Endothelial cell of umbilical vein (primary cell): ENCODE measurements at regions not wholly inside any gene's neighbourhood (a gene's known extent, or its start where the extent isn't known, plus 50 kb on each side); places are given as distances from the start of the nearest gene placed in this dataset.

Source experiments
- BruUV-seq: library from RNA; stranded (reverse); fragments of 400-500 nt; replicated peaks from 2 replicates; lab custom pipeline; 2021; lab: Mats Ljungman, UMichigan
- CTCF ChIA-PET: fragments of 300-600, 350-600 bp; sonication (Branson Sonifier 250); formaldehyde crosslinking; loops from one replicate; lab custom pipeline; 2021; ENCODE audit warnings: antibody characterized with exemption, inconsistent platforms; lab: Charles Lee
- POLR2A ChIA-PET: fragments of 300-600, 350-600 bp; sonication (Branson Sonifier 250); formaldehyde crosslinking; loops from one replicate; lab custom pipeline; 2021; ENCODE audit warnings: antibody characterized with exemption, inconsistent platforms; lab: Charles Lee
- DNase-seq: peaks from one replicate; pipeline ENCODE4 v3.0.0-alpha.2; 2011; ENCODE audit warnings: low read depth, low spot score
- FAIRE-seq: peaks from 2 replicates; lab custom pipeline; 2011; peaks lifted over from hg19 to GRCh38; lab: Jason Lieb, UNC
- H2AFZ ChIP-seq: 2 replicates; pipeline ENCODE4 v1.6.0; 2012; ENCODE audit warnings: low read depth, low read length, control low read depth, inconsistent platforms
- H3K27ac ChIP-seq: 2 replicates; pipeline ENCODE4 v1.5.1; 2011; ENCODE audit warnings: low read depth, mild to moderate bottlenecking, control low read depth, low read length, moderate library complexity; ENCODE audit not compliant: insufficient read depth
- H3K27me3 ChIP-seq, 2 experiments: 2 replicates each; pipeline versions ENCODE4 v1.6.0 to v1.6.1; 2011; ENCODE audit warnings: low read length in 2 of 2, mixed read lengths in 1 of 2; ENCODE audit not compliant: control insufficient read depth in 2 of 2, insufficient read depth in 2 of 2
- H3K36me3 ChIP-seq, 2 experiments: 2 replicates in 1 of 2; 3 replicates in 1 of 2; pipeline ENCODE4 v1.5.1; 2011; ENCODE audit warnings: low read length in 2 of 2, mild to moderate bottlenecking in 1 of 2, moderate library complexity in 1 of 2; ENCODE audit not compliant: control insufficient read depth in 2 of 2, insufficient read depth in 2 of 2; ENCODE audit errors: extremely low read depth in 1 of 2
- H3K4me1 ChIP-seq: 3 replicates; pipeline ENCODE4 v1.5.1; 2011; ENCODE audit warnings: mild to moderate bottlenecking, low read length; ENCODE audit not compliant: control insufficient read depth, insufficient read depth; ENCODE audit errors: extremely low read depth
- H3K4me2 ChIP-seq: 2 replicates; pipeline ENCODE4 v1.6.1; 2011; ENCODE audit warnings: low read length, control low read depth, mixed read lengths; ENCODE audit not compliant: insufficient read depth
- H3K4me3 ChIP-seq, 3 experiments: fragments of 200-600 bp in 1 of 3; sonication (generic), shearing (Covaris generic) in 1 of 3; replicated peaks in 1 of 3; 2 replicates each; pipeline ENCODE4 v1.5.1; 2011 to 2016; ENCODE audit warnings: control low read depth in 3 of 3, low read length in 3 of 3, mild to moderate bottlenecking in 2 of 3, inconsistent platforms in 1 of 3, low read depth in 1 of 3, moderate library complexity in 1 of 3; ENCODE audit not compliant: insufficient read depth in 1 of 3
- H3K79me2 ChIP-seq: 2 replicates; pipeline ENCODE4 v1.6.0; 2012; ENCODE audit warnings: low read length, inconsistent platforms; ENCODE audit not compliant: control insufficient read depth, insufficient read depth
- H3K9ac ChIP-seq: replicated peaks from 2 replicates; pipeline ENCODE3; 2011; ENCODE audit warnings: low read length, control low read depth; ENCODE audit not compliant: insufficient read depth; ENCODE audit errors: extremely low read depth
- H3K9me1 ChIP-seq: replicated peaks from 3 replicates; pipeline ENCODE4 v1.6.0; 2011; ENCODE audit warnings: mild to moderate bottlenecking, low read length; ENCODE audit not compliant: control insufficient read depth, insufficient read depth; ENCODE audit errors: extremely low read depth
- H3K9me3 ChIP-seq: replicated peaks from 2 replicates; pipeline ENCODE4 v1.5.1; 2012; ENCODE audit warnings: low read length, inconsistent platforms; ENCODE audit not compliant: control insufficient read depth, insufficient read depth
- H4K20me1 ChIP-seq: replicated peaks from 2 replicates; pipeline ENCODE3; 2011; ENCODE audit warnings: mild to moderate bottlenecking, low read length; ENCODE audit not compliant: control insufficient read depth, insufficient read depth; ENCODE audit errors: extremely low read depth
- CTCF ChIP-seq, 2 donors: IDR thresholded peaks; 1 replicate in 1 of 2; 2 replicates in 1 of 2; pipeline ENCODE4 v1.5.1; 2011; ENCODE audit warnings: low read length in 2 of 2, mild to moderate bottlenecking in 2 of 2, moderate library complexity in 2 of 2, control low read depth in 1 of 2, inconsistent platforms in 1 of 2, low read depth in 1 of 2; ENCODE audit not compliant: insufficient read depth in 1 of 2; ENCODE audit errors: extremely low read depth in 1 of 2
- EZH2 ChIP-seq: IDR thresholded peaks from 2 replicates; pipeline ENCODE4 v1.6.1; 2012; ENCODE audit warnings: borderline replicate concordance, low read depth, mild to moderate bottlenecking, moderate library complexity, low read length, inconsistent platforms; ENCODE audit not compliant: severe bottlenecking
- FOS ChIP-seq: IDR thresholded peaks from 2 replicates; pipeline ENCODE4 v1.6.1; 2011; ENCODE audit warnings: mild to moderate bottlenecking, low read length, moderate library complexity, borderline replicate concordance; ENCODE audit not compliant: insufficient read depth
- GATA2 ChIP-seq: IDR thresholded peaks from 2 replicates; pipeline ENCODE4 v1.7.0; 2011; ENCODE audit warnings: low read depth, mild to moderate bottlenecking, moderate library complexity, mixed read lengths, low read length; ENCODE audit not compliant: insufficient read length, insufficient read depth
- JUN ChIP-seq: IDR thresholded peaks from 2 replicates; pipeline ENCODE4 v1.6.1; 2011; ENCODE audit warnings: borderline replicate concordance, low read depth; ENCODE audit not compliant: insufficient read length, insufficient read depth
- MYC ChIP-seq: IDR thresholded peaks from one replicate; pipeline ENCODE4 v1.6.1; 2011; ENCODE audit warnings: mild to moderate bottlenecking, low read depth, low read length
- POLR2A ChIP-seq: IDR thresholded peaks from 2 replicates; pipeline ENCODE4 v1.6.1; 2012; ENCODE audit warnings: low read depth, mild to moderate bottlenecking, control low read depth, low read length
- POLR2AphosphoS5 ChIP-seq: IDR thresholded peaks from 2 replicates; pipeline ENCODE4 v1.6.1; 2012; ENCODE audit warnings: low read depth, mild to moderate bottlenecking, control low read depth, low read length, moderate library complexity; ENCODE audit not compliant: insufficient read depth
- dilution Hi-C: fragments of 300-500 bp; cut with MboI; formaldehyde crosslinking; loops from one replicate; pipeline ENCODE4 v1.15.0; 2019; ENCODE audit warnings: low sequenced_read_pairs; ENCODE audit not compliant: extremely low pct_ligation_motif_present
- intact Hi-C: fragments of 100-400 bp; cut with micrococcal nuclease; formaldehyde crosslinking; loops from one replicate; pipeline ENCODE4 v1.10.0; 2022
- TF ChIP-seq, protein P1 (sequence below): IDR thresholded peaks from 2 replicates; pipeline ENCODE4 v1.6.1; 2011; ENCODE audit not compliant: insufficient read depth, insufficient read length

GRCh38 chr15:23514484-23514883, 51.0 kb upstream of the MKRN3 start:
- Histone ChIP-seq H3K9ac (no peak overlapping the region), H4K20me1 (no peaks in the 10 kb centered on the region), H3K4me2 (no peak overlapping the region), H2AFZ (no peak overlapping the region), H3K36me3 (no peaks in the 10 kb centered on the region), H3K27me3 (no peaks in the 10 kb centered on the region), H3K9me1 (no peaks in the 10 kb centered on the region), H3K4me1 (no peaks in the 10 kb centered on the region), H3K4me3 (no peak overlapping the region), H3K9me3 (no peaks in the 10 kb centered on the region), H3K27ac (no peak overlapping the region), H3K79me2 (no peaks in the 10 kb centered on the region)
- CTCF ChIA-PET = no interaction called here
- no peak for FAIRE-seq
- POLR2A ChIA-PET = no interaction called here
- BruUV-seq = no TSS peak
- DNase-seq = no peak
- dilution Hi-C loops (no loop called here), intact Hi-C loops (no loop called here)
- TF ChIP-seq CTCF (IDR thresholded peaks at IDR 0.05; ENCODE audit: extremely low read depth in 1 of 2, insufficient read depth in 1 of 2, low read depth in 1 of 2, low read length in 2 of 2) = no peak
- no peak for TF ChIP-seq FOS
- no peak for TF ChIP-seq EZH2
- TF ChIP-seq MYC = no peak
- no peak for TF ChIP-seq JUN
- TF ChIP-seq POLR2AphosphoS5 = no peak
- TF ChIP-seq, protein P1, sequence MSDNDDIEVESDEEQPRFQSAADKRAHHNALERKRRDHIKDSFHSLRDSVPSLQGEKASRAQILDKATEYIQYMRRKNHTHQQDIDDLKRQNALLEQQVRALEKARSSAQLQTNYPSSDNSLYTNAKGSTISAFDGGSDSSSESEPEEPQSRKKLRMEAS = no peak
- TF ChIP-seq POLR2A = no peak
- no peak for TF ChIP-seq GATA2
